Smooth muscle cell (in vitro differentiated cells): ENCODE measurements at regions not wholly inside any gene's neighbourhood (a gene's known extent, or its start where the extent isn't known, plus 50 kb on each side); places are given as distances from the start of the nearest gene placed in this dataset.
A peak's percentile ranks its signal among the peaks of the same experiment; 100 is the strongest.

Experiments used
- DNase-seq: peaks from one replicate; lab custom pipeline; 2025; ENCODE audit not compliant: unreplicated experiment; lab: John Stamatoyannopoulos, UW
- H2AFZ ChIP-seq: fragments of 200-600 bp; sonication (generic); 2 replicates; pipeline ENCODE4 v1.6.0; 2016; ENCODE audit warnings: antibody characterized with exemption, low read depth, mild to moderate bottlenecking
- H3F3A ChIP-seq: fragments of 200-600 bp; sonication (generic); 2 replicates; pipeline ENCODE4 v1.6.0; 2017; ENCODE audit warnings: antibody characterized with exemption, low read depth
- H3K27ac ChIP-seq: fragments of 200-600 bp; sonication (generic); 2 replicates; pipeline ENCODE4 v1.5.1; 2016; ENCODE audit warnings: low read depth, mild to moderate bottlenecking
- H3K27me3 ChIP-seq: fragments of 200-600 bp; sonication (generic); 2 replicates; pipeline ENCODE4 v1.6.1; 2016; ENCODE audit warnings: low read depth, mild to moderate bottlenecking
- H3K36me3 ChIP-seq: fragments of 200-600 bp; sonication (generic); 2 replicates; pipeline ENCODE4 v1.5.1; 2016; ENCODE audit warnings: low read depth
- H3K4me1 ChIP-seq: fragments of 200-600 bp; sonication (generic); 2 replicates; pipeline ENCODE4 v1.5.1; 2016; ENCODE audit warnings: low read depth
- H3K4me2 ChIP-seq: fragments of 200-600 bp; sonication (generic); 2 replicates; pipeline ENCODE4 v1.6.0; 2016; ENCODE audit warnings: mild to moderate bottlenecking
- H3K4me3 ChIP-seq: fragments of 200-600 bp; sonication (generic); 2 replicates; pipeline ENCODE4 v1.5.1; 2016; ENCODE audit warnings: mild to moderate bottlenecking
- H3K79me2 ChIP-seq: fragments of 200-600 bp; sonication (generic); 2 replicates; pipeline ENCODE4 v1.6.0; 2016; ENCODE audit warnings: low read depth, mild to moderate bottlenecking
- H3K9ac ChIP-seq: fragments of 200-600 bp; sonication (generic); 2 replicates; pipeline ENCODE4 v1.6.0; 2016; ENCODE audit warnings: low read depth
- H3K9me3 ChIP-seq: fragments of 200-600 bp; sonication (generic); replicated peaks from 2 replicates; pipeline ENCODE4 v1.5.1; 2016; ENCODE audit warnings: low read depth
- H4K20me1 ChIP-seq: fragments of 200-600 bp; sonication (generic); 2 replicates; pipeline ENCODE4 v1.6.0; 2016; ENCODE audit warnings: low read depth
- CTCF ChIP-seq: fragments of 200-600 bp; sonication (generic); IDR thresholded peaks from 2 replicates; pipeline ENCODE4 v1.5.1; 2017; ENCODE audit warnings: borderline replicate concordance, mild to moderate bottlenecking, antibody characterized with exemption; ENCODE audit not compliant: insufficient read depth, poor library complexity, severe bottlenecking
- WGBS: methylation state at CpG from one replicate; pipeline ENCODE4 v1.1.7; 2016; ENCODE audit warnings: low lambda C conversion rate; 5-methylcytosine and 5-hydroxymethylcytosine counted together

DNA sequence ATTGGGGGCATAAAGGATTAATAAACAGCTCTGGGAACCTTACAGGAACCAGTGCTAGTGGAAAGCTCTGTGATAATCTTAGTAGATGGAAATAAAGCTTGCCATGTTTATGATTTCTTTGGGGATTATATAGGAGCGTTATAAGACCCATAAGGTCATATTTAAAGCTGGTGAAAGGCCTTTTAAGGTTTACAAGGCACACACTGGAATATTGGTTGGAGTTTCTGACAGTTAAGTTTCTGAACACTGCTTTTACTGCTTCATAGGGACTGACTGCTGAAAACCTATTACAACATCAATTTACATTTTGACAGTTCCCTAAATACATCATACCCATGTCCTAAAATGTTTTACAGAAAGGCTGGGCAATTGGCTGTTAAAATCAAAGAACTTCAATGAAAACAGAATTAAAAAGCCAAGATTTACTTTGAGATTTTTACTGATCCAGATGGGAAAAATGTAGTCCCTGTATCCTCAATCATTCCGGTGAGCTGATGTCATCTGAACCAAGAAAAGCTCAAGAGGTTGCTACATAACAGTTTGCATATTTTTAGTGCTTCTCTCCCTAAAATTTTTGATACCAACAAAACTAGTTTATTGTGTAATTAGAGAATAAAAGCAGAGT lies 153.7 kb upstream of the IGF1 start:
- H3K4me1 ChIP-seq = no peaks in the 10 kb centered on the region
- H3K9ac ChIP-seq = no peak overlapping the region
- H3K79me2 ChIP-seq = no peaks in the 10 kb centered on the region
- 17% methylated on average over 2 of the region's 2 CpGs for WGBS
- H2AFZ ChIP-seq = peak overlapping the region; percentile 26
- H3K27ac ChIP-seq = peak overlapping the region; percentile 73
- H3K27me3 ChIP-seq = no peaks in the 10 kb centered on the region
- no peaks in the 10 kb centered on the region for H3F3A ChIP-seq
- TF ChIP-seq CTCF = no peak
- no peak for DNase-seq
- no peak overlapping the region for H3K4me3 ChIP-seq
- no peaks in the 10 kb centered on the region for H3K9me3 ChIP-seq
- no peaks in the 10 kb centered on the region for H3K36me3 ChIP-seq
- H4K20me1 ChIP-seq = no peaks in the 10 kb centered on the region
- no peak overlapping the region for H3K4me2 ChIP-seq

- no peak overlapping the region for H2AFZ ChIP-seq
- H3K9ac ChIP-seq = no peak overlapping the region
- H4K20me1 ChIP-seq = no peaks in the 10 kb centered on the region
- peaks cover 4% of the 10 kb centered on the region for H3K9me3 ChIP-seq
- H3K27me3 ChIP-seq = no peaks in the 10 kb centered on the region
- peak overlapping the region; percentile 14 for H3K27ac ChIP-seq
- DNase-seq = no peak
- TF ChIP-seq CTCF = no peak
- no peaks in the 10 kb centered on the region for H3K4me1 ChIP-seq
- no peaks in the 10 kb centered on the region for H3F3A ChIP-seq
- 51% methylated on average over 2 of the region's 2 CpGs for WGBS
- H3K79me2 ChIP-seq = no peaks in the 10 kb centered on the region
- peak overlapping the region; percentile 8 for H3K4me2 ChIP-seq
- H3K36me3 ChIP-seq = no peaks in the 10 kb centered on the region
- no peak overlapping the region for H3K4me3 ChIP-seq
Measured at GRCh38 chr12:102631274-102631673, 150.9 kb upstream of the IGF1 start.

DNA sequence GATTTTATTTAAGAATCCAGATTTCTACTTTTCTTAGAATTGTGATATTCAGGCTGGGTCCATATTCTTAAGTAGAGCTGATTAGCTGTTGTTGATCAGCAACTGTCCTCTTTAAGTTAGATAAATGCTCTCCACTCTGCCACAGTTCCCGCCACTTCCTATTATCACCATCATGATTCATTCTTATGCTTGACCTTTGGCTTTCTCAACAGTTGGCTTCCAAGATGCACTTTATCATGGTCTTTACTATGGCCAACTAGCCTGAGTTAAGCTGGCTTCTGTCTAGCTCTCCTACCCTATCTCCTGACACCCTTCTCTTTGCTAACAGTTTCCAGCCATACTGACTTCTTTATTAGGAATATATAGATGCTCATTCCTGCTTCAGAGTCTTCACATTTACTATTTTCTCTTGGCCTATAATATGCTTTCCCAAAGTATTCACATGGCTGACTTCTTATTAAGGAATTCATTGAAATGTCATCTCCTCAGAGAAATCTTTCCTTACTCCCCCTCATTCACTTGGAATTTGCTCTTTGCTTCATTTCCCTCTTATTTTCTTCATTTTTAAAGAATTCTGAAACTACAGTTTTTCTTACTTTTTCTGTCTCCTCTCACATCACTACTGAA lies 149.0 kb upstream of the IGF1 start:
- H3K4me1 ChIP-seq = no peaks in the 10 kb centered on the region
- H3K27ac ChIP-seq = no peak overlapping the region
- DNase-seq = no peak
- no peaks in the 10 kb centered on the region for H4K20me1 ChIP-seq
- TF ChIP-seq CTCF = no peak
- WGBS = 67% methylated on average over 1 of the region's 1 CpG
- H3K9me3 ChIP-seq = peaks cover 4% of the 10 kb centered on the region
- H2AFZ ChIP-seq = no peak overlapping the region
- H3K36me3 ChIP-seq = no peaks in the 10 kb centered on the region
- H3K4me2 ChIP-seq = no peak overlapping the region
- H3K79me2 ChIP-seq = no peaks in the 10 kb centered on the region
- H3F3A ChIP-seq = no peaks in the 10 kb centered on the region
- no peak overlapping the region for H3K4me3 ChIP-seq
- H3K9ac ChIP-seq = no peak overlapping the region
- H3K27me3 ChIP-seq = no peaks in the 10 kb centered on the region

- no peak for TF ChIP-seq CTCF
- Histone ChIP-seq H2AFZ (no peak overlapping the region), H3K36me3 (no peaks in the 10 kb centered on the region), H4K20me1 (no peaks in the 10 kb centered on the region), H3K9me3 (peaks cover 4% of the 10 kb centered on the region), H3K27me3 (no peaks in the 10 kb centered on the region), H3K4me3 (no peak overlapping the region), H3K9ac (no peak overlapping the region), H3K4me2 (no peak overlapping the region), H3K79me2 (no peaks in the 10 kb centered on the region), H3K27ac (no peak overlapping the region), H3F3A (no peaks in the 10 kb centered on the region), H3K4me1 (no peaks in the 10 kb centered on the region)
- 89% methylated on average over 1 of the region's 1 CpG for WGBS
- no peak for DNase-seq
Measured at GRCh38 chr12:102625819-102626218, 145.5 kb upstream of the IGF1 start.
